ENCODE measurements at regions not wholly inside any gene's neighbourhood (a gene's known extent, or its start where the extent isn't known, plus 50 kb on each side); places are given as distances from the start of the nearest gene placed in this dataset.
A peak's percentile ranks its signal among the peaks of the same experiment; 100 is the strongest.
"Not testable (repeated sequence)": the region's sequence is repeated elsewhere in the genome, so short reads cannot be mapped to it uniquely, and the experiment has no call there.

DNA sequence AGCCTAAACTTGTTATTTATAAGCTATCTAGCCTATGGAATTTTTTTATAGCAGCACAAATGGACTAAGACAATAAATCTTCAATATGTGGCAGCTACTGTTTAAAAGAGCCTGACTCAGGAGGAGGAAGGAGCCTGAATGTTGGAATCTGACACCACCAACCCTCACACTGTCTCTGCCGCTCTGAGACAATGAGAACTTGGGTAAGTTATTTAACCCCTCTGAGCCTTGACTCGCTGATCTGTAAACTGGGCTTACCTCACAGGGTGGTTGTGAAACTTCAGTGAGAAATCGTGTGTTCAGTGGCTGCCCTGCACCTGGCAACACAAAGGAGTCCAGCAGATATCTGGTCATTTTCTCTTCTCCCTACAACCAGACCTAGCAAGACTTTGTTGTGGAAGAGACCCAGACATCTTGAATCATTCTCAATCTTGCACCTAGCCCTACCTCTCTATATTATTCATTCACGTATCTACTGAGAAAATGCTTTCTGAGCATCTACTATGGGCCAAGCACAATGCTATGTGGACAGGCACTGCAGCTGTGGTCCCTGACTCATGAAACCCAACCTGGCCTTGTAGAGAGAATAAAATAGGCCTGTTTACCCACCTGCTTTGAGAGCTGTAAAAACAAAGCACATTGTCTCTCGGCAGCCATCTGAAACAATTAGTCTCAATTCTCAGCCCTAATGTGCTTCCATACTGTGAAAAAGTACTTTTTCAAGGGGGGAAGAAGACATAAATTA, 81.9 kb upstream of the SLC25A36 start:
- no peak overlapping the region for H3K4me3 ChIP-seq (ENCODE audit: low read depth, poor library complexity, severe bottlenecking)
- 67 to 74% methylated on average over 5 of the region's 5 CpGs for WGBS, 2 donors
- no peak for DNase-seq (ENCODE audit: low spot score in 2 of 2)
- TF ChIP-seq, protein P1, sequence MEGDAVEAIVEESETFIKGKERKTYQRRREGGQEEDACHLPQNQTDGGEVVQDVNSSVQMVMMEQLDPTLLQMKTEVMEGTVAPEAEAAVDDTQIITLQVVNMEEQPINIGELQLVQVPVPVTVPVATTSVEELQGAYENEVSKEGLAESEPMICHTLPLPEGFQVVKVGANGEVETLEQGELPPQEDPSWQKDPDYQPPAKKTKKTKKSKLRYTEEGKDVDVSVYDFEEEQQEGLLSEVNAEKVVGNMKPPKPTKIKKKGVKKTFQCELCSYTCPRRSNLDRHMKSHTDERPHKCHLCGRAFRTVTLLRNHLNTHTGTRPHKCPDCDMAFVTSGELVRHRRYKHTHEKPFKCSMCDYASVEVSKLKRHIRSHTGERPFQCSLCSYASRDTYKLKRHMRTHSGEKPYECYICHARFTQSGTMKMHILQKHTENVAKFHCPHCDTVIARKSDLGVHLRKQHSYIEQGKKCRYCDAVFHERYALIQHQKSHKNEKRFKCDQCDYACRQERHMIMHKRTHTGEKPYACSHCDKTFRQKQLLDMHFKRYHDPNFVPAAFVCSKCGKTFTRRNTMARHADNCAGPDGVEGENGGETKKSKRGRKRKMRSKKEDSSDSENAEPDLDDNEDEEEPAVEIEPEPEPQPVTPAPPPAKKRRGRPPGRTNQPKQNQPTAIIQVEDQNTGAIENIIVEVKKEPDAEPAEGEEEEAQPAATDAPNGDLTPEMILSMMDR (IDR thresholded peaks at IDR 0.05) = no peak
- no peak for TF ChIP-seq POLR2A (IDR thresholded peaks at IDR 0.05)
- intact Hi-C loops (cut with DNase I; ENCODE audit: low total_unique reads) = no loop called here

DNA sequence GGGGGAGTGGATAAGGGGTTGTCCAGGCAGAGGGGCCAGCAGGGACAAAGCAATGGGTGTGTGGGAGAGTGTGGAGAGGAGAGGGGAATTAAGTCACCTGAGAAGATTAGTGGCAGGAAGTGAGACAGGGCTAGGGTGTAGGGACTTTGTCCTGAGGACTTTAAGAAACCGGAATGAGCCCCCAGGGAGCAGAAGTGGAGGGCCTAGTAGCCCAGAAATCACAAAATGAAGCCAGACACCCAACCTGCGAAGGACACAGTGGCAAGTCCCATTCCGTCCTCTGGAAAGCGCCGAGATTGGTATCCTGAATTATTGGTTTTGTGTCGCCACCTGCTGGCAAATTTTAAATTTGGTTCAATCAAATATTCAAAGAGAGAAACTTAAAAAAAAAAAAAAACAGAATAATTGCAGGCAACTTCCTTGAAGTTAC, 78.0 kb upstream of the SLC25A36 start:
- intact Hi-C loops (cut with DNase I; ENCODE audit: low total_unique reads) = no loop called here
- DNase-seq (ENCODE audit: low spot score in 2 of 2) = peak in 1 of 2 donors; percentile 28
- 5 to 8% methylated on average over 6 of the region's 6 CpGs for WGBS, 2 donors

DNA sequence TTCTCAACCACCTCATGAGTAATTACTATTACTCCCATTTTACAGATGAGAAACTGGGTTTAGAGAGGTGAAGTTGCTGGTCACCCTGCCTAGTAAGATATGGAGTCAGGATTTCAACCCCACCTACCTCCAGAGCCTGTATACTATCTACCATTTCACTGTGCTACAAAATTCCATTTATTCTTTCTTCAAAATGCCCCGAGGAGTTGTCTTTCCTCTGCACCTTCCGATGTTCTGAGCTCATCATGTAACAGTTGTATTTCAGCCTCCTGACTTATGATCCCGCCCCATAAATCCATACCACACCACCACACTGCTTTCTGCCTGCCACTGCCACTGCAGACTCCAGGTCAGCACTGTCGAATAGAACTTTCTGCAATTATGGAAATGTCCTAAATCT, 71.3 kb upstream of the SLC25A36 start:
- intact Hi-C loops (cut with DNase I; ENCODE audit: low total_unique reads) = no loop called here
- H3K4me3 ChIP-seq (ENCODE audit: low read depth, poor library complexity, severe bottlenecking) = no peak overlapping the region
- TF ChIP-seq, protein P1 (IDR thresholded peaks at IDR 0.05) = no peak
- TF ChIP-seq POLR2A (IDR thresholded peaks at IDR 0.05) = no peak
- DNase-seq (ENCODE audit: low spot score in 2 of 2) = no peak
- 64 to 65% methylated on average over 4 of the region's 4 CpGs for WGBS, 2 donors

More for the DNA sequence above, 78.0 kb upstream of the SLC25A36 start:
- H3K4me3 ChIP-seq (ENCODE audit: low read depth, poor library complexity, severe bottlenecking) = no peak overlapping the region
- TF ChIP-seq POLR2A (IDR thresholded peaks at IDR 0.05) = no peak
- TF ChIP-seq, protein P1 (IDR thresholded peaks at IDR 0.05) = no peak

DNA sequence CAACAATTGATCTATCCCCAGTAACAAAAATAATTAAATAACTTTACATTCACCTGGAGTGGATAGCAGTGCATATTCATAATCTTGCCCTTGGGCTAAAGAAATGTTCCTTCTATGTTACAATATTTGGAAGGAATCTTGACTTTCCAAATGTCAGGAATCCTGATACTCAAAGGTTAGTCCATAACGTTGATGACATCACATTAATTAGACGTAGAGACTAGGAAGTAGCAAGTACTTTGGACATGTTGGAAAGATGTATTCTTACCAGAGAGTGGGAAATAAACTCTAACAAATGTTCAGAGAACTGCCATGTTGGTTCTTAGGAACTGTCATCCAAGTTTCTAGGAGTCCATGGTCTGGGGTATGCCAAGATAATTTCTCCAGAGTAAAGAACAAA, 70.6 kb upstream of the SLC25A36 start:
- TF ChIP-seq, protein P1 (IDR thresholded peaks at IDR 0.05) = no peak
- TF ChIP-seq POLR2A (IDR thresholded peaks at IDR 0.05) = no peak
- intact Hi-C loops (cut with DNase I; ENCODE audit: low total_unique reads) = no loop called here
- 50 to 56% methylated on average over 2 of the region's 2 CpGs for WGBS, 2 donors
- no peak for DNase-seq (ENCODE audit: low spot score in 2 of 2)
- no peak overlapping the region for H3K4me3 ChIP-seq (ENCODE audit: low read depth, poor library complexity, severe bottlenecking)

DNA sequence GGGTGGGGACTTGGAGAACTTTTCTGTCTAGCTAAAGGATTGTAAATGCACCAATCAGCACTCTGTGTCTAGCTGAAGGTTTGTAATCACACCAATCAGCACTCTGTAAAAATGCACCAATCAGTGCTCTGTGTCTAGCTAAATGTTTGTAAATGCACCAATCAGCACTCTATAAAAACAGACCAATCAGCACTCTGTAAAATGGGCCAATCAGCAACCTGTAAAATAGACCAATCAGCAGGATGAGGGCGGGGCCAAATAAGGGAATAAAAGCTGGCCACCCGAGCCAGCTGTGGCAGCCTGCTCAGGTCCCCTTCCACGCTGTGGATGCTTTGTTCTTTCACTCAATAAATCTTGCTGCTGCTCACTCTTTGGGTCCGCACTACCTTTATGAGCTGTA, 69.5 kb upstream of the SLC25A36 start:
- intact Hi-C loops (cut with DNase I; ENCODE audit: low total_unique reads); DNase-seq (ENCODE audit: low spot score in 2 of 2); H3K4me3 ChIP-seq (ENCODE audit: low read depth, poor library complexity, severe bottlenecking): not testable (repeated sequence)
- WGBS, 2 donors = 49 to 60% methylated on average over 4 of the region's 4 CpGs

DNA sequence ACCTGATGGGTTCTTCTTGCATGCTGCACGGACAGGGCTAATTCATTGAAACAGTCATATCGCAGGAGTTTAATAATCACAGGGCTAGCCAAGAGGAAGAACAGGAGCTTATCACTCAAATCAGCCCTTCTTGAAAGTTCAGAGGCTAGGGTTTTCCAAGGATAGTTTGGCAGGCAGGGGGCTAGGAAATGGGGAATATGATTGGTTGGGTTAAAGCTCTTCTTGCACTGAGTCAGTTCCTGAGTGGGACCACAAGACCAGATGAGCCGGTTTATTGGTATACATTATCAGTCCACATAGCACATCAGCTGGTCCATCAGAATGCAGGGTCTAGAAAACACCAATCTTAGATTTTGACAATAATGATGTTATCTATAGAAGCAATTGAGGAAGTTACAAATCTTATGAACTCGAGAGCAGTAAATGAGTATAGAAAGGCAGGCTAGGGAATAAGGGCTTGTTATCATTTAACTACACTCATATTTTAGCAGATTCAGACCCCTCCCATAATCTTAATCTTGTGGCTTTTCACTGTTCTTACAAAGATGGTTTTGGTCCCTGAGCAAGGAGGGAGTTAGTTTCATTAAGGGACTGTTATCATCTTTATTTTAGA, 58.1 kb upstream of the SLC25A36 start:
- TF ChIP-seq, protein P1 (IDR thresholded peaks at IDR 0.05) = no peak
- no peak for TF ChIP-seq POLR2A (IDR thresholded peaks at IDR 0.05)
- peak in 1 of 2 donors; percentile 6 for DNase-seq (ENCODE audit: low spot score in 2 of 2)
- intact Hi-C loops (cut with DNase I; ENCODE audit: low total_unique reads) = no loop called here
- WGBS, 2 donors = 71 to 75% methylated on average over 4 of the region's 4 CpGs
- no peak overlapping the region for H3K4me3 ChIP-seq (ENCODE audit: low read depth, poor library complexity, severe bottlenecking)

DNA sequence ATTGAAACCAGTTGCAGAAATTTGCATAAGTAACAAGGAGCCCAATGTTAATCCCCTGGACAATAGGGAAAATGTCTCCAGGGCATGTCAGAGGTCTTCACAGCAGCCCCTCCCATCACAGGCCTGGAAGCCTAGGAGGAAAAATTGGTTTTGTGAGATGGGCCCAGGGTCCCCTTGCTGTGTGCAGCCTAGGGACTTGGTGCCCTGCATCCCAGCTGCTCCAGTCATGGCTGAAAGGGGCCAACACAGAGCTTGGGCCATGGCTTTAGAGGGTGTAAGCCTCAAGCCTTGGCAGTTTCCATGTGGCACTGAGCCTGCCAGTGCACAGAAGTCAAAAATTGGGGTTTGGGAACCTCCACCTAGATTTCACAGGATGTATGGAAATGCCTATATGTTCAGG, 55.9 kb upstream of the SLC25A36 start:
- intact Hi-C loops (cut with DNase I; ENCODE audit: low total_unique reads); H3K4me3 ChIP-seq (ENCODE audit: low read depth, poor library complexity, severe bottlenecking): not testable (repeated sequence)
- DNase-seq (ENCODE audit: low spot score in 2 of 2) = peak in 1 of 2 donors; percentile 53

All from lower leg skin (tissue), 4 donors.